Islet precursor cell (in vitro differentiated cells): ENCODE measurements at regions not wholly inside any gene's neighbourhood (a gene's known extent, or its start where the extent isn't known, plus 50 kb on each side); places are given as distances from the start of the nearest gene placed in this dataset.
A peak's percentile ranks its signal among the peaks of the same experiment; 100 is the strongest.

Experiments
- DNase-seq: peaks from one replicate; pipeline ENCODE4 v3.0.0-alpha.2; 2018

GRCh38 chr2:126446106-126446695 lies 209.8 kb upstream of the GYPC start:
- no peak for DNase-seq

DNA sequence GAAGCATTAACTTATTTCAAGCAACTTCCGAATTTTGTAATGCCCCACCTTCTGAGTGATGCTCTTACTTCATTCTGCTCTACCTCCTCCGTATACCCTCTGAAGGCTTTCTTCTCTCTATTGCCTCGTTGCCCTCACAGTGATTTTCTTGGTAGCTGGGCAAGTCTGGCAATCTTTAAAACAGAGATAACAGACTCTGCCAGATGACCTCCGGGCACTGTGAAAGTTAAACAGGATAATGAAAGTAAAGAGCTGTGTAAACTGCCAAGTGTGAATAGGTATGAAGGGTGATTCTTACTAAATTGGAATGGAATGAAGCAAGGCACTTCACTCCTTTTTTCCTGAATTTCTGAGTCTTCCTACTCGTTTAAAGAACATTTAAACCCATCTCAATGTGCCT lies 207.3 kb upstream of the GYPC start:
- DNase-seq, result no peak

DNA sequence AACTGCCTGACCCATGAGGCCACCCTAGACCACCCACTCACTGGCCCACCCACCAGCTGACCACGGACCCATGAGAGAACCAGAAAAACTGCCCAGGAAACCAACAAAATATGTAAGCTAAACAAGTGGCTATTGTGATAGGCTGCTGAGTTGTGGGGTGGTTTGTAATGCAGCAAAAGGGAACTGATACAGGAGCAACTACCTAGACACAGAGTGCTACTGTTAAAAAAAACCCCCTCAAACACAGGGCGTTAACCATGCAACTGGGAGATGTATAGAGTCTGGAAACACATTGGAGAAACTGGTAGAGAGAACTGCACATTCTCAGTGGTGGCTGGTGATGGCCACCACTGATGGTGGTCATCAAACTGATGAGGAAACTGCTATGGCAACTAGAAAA lies 206.3 kb upstream of the GYPC start:
- no peak for DNase-seq

- no peak for DNase-seq
These were observed 191.9 kb upstream of the GYPC start for GRCh38 chr2:126463892-126464674.

DNA sequence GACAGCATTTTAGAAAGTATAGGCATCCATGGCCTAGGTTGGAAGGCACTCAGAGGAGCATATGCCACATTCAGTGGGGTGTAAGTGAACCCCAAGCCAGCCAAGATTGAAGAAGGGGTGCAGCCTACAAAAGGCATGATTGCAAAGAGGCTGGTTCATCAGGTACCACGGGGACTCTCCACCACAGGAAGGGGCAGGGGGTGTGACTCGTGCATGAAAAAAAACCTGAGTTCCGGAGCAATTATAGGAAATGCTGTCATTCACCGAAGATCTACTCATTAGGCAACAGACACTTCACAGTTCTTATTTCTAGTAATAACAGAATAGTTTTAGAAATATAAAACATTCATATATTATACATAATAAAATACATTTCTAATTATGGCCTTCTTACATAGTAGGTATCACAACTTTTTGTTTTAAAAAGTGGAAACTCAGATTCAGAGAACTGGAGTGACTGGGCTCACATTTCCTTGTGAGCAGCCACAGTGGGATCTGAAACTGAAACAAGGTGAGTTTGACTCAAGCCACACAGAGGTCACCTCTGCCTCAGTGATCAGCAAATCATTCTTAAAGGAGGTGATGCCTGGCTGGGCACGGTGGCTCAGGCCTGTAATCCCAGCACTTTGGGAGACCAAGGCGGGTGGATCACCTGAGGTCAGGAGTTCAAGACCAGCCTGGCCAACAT lies 188.4 kb upstream of the GYPC start:
- DNase-seq, result no peak

DNA sequence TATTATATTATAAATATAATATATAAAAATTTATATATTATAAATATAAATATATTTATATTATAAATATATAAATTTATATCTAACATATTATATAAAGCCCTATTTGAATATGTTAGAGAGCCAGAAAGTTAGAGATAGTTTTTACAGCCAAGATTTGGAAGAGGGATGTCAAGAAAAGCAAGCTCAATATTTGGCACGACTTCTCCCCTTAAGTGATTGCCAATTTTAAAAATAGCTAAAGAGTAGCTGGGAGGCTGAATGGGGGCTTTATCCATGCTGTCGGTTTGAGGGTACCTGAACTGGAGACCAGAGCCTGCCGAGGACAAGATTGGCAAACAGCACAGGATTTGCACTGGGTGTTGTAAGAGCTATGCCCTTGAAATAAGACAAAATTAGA lies 180.9 kb upstream of the GYPC start:
- no peak for DNase-seq

GRCh38 chr2:126476691-126477090 lies 179.3 kb upstream of the GYPC start:
- DNase-seq, result no peak

DNA sequence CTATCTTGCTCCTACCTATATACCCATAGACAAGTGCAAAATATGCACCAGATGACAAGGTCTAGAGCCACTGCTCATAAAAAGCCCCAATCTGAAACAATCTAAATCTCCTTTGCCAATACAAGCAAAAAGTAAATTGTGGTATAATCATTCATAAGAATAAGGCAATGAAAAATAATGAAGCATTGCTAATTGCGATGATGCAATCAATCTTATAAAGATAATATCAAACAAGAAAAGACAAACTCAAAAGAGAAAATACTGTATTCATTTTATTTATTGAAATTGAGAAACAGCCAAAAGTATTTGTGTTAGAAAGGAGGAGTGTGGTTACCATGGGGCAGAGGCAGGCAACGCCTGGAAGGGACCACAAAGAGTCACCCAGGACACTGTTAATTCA lies 175.9 kb upstream of the GYPC start:
- DNase-seq, result no peak

DNA sequence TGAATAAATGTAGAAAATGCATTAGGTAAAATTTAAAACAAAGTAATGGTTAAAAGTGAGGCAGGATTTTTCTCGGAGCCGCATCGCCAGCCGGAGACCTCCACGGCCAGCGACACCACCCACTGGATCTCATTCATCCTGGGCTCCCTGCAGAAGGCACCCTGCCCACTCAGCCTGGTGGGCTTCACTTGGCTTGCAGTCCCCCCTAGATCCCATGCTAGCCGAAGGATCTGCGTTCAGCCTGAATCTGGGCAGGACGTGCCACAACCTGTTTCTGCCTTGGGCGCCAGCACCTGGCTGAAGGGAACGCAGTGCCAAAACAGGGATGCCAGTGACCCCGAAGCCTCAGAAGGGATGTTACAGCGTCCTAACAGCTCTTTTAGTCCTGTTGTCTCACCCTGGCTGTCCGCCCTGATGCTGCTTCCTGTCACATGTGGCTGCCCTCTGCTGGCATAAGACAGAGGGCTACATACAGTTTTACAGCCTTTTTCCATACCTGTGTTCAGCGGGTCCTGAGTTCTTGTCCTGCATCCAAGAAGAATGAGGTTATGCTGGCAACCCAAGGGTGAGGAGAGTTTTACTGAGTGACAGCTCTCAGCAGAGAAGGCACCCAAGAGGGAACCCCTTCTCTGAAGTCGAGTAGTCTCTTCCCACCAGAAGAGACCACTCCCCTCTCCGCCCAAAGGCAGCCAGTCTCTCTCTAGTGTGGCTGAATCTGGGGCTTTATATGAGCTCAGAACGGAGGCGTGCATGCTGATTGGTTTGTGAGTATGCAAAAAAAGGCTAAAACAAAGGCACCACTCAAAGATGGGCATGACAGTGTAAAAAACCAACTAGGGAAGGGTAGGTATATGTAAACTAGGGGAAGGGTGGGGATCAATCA lies 173.1 kb upstream of the GYPC start:
- peak; percentile 80 for DNase-seq

GRCh38 chr2:126494593-126494992 lies 161.4 kb upstream of the GYPC start:
- DNase-seq, result no peak

DNA sequence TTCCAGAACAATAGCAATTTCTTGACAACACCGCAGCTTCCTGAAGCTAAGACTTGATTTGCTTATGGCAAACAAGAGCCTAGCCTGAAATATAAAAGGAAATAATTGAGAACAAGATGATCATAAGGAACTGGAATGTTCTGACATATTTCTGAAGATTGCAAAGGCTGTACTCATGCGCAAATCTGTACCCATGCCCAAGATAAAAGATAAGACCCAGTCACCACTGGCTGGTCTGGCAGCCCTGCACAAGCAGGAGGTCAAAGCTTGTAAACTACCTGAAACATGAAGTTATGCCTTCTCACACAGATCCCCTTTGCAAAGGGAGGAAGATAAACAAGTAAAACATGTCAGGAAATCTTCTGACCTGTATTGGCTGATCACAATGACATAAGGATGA lies 160.8 kb upstream of the GYPC start:
- DNase-seq, result no peak

- DNase-seq, result no peak
These were observed 159.5 kb upstream of the GYPC start for GRCh38 chr2:126496493-126496892.

DNA sequence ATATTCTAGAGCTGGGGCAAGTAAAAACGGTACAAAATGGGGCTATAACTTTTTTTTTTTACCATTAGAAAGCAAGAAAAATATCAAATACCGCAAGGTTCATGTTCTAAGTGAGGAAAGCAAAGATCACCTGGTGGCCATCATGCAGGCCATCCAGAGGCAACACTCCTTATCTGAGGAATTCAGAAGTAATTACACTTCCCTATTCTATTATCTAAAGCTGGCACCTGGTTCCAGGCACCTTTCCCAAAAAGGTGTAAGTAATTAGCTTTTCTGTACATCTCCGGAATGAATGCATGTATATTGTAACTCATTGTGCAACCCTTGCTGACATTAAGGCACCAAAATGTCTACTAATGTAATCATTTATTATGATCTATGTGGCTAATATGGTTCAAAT lies 152.5 kb upstream of the GYPC start:
- DNase-seq, result no peak

- DNase-seq, result no peak
These were observed 151.0 kb upstream of the GYPC start for GRCh38 chr2:126504949-126505348.

GRCh38 chr2:126506786-126507185 lies 149.2 kb upstream of the GYPC start:
- no peak for DNase-seq

DNA sequence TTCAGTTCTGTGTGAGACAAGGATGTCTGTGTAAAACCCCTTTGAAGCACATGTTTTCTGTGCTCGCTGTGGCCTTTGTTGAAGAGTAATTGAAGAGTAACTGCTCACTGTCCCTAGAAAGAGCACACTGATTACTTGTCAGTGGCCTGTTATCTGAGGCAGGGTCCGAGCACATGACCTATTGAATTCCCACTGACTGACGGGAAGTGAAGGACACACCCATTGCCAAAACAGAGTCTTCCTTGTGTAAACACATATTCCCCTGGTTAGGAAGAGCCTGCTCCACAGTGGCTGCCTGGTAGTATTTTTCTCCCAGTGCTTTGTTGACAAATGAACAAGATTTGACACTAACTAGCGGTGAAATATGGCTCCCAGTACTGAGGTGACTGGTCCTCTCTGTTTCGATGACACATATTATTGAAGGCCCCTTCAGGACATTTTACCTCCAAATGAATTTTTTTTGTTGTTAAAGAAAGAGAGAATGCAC lies 148.5 kb upstream of the GYPC start:
- DNase-seq, result peak; percentile 76

- DNase-seq, result no peak
These were observed 145.6 kb upstream of the GYPC start for GRCh38 chr2:126510356-126510755.

- no peak for DNase-seq
These were observed 145.0 kb upstream of the GYPC start for GRCh38 chr2:126510960-126511359.

- DNase-seq, result no peak
These were observed 143.9 kb upstream of the GYPC start for GRCh38 chr2:126512026-126512425.

GRCh38 chr2:126513033-126513432 lies 142.9 kb upstream of the GYPC start:
- DNase-seq, result peak; percentile 95

DNA sequence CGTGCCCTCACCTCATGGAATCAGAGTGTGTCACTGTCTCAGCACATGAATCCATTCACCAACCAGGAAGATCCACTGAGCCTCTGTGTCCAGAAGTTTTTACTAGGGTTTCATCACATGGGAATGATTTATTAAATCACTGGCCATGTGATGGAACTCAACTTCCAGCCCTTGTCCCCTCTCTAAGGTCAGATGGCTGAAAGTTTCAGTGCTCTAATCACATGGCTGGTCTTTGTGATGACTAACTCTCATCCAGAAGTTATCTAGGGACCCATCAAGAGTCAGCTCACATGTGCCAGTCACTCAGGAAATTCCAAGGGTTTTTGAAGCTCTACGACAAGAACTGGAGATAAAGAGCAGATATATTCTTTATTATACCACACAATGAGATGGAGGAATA lies 140.5 kb upstream of the GYPC start:
- DNase-seq, result no peak

DNA sequence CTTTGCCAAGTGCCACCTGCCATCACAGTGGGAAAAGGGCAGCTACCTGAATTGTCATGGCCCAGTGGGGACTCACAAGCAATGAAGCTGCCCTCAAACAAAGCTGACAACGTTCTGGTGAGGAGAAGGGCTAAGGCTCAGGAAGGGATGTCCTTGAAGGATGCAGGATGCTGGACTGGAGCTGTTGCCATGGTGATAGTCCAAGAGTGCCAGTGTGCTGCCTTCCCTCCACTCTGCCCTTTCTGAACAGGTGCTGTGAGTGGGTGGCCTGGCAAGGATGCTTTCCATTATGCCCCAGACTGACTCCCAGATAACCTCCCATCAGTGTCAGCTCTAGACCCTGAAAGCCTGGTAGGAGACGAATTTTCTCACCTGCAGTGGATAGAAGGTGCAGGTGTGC lies 137.8 kb upstream of the GYPC start:
- no peak for DNase-seq

GRCh38 chr2:126527836-126528490 lies 128.0 kb upstream of the GYPC start:
- DNase-seq, result peak; percentile 83
